Esophagus (tissue), 2 donors: ENCODE measurements at regions not wholly inside any gene's neighbourhood (a gene's known extent, or its start where the extent isn't known, plus 50 kb on each side); places are given as distances from the start of the nearest gene placed in this dataset.

ENCODE experiments used
- H3K27ac ChIP-seq, 2 donors: one replicate each; pipeline ENCODE4 v1.5.1; 2013; ENCODE audit warnings: low read depth in 2 of 2, mild to moderate bottlenecking in 2 of 2, inconsistent platforms in 1 of 2, low read length in 1 of 2, moderate library complexity in 1 of 2
- H3K27me3 ChIP-seq, 2 donors: one replicate each; pipeline ENCODE4 v1.6.1; 2013; ENCODE audit warnings: low read length in 2 of 2, control low read depth in 1 of 2, mild to moderate bottlenecking in 1 of 2; ENCODE audit not compliant: insufficient read depth in 2 of 2, control insufficient read depth in 1 of 2
- H3K36me3 ChIP-seq, 2 donors: one replicate each; pipeline ENCODE4 v1.6.1; 2013; ENCODE audit warnings: low read length in 1 of 2; ENCODE audit not compliant: control insufficient read depth in 2 of 2, insufficient read depth in 2 of 2
- H3K4me1 ChIP-seq, 2 donors: one replicate each; pipeline ENCODE4 v1.6.1; 2013; ENCODE audit warnings: low read length in 1 of 2; ENCODE audit not compliant: control insufficient read depth in 2 of 2, insufficient read depth in 2 of 2
- H3K4me3 ChIP-seq, 2 donors: one replicate each; pipeline ENCODE4 v1.5.1; 2013; ENCODE audit warnings: low read length in 2 of 2, mild to moderate bottlenecking in 2 of 2, low read depth in 1 of 2, moderate library complexity in 1 of 2
- H3K9me3 ChIP-seq, 2 donors: one replicate each; pipeline ENCODE4 v1.6.1; 2013; ENCODE audit warnings: mild to moderate bottlenecking in 2 of 2, low read depth in 1 of 2, low read length in 1 of 2, moderate library complexity in 1 of 2; ENCODE audit not compliant: control insufficient read depth in 2 of 2, insufficient read depth in 1 of 2
- WGBS, 2 donors: extraction: QIAGEN DNeasy Blood & Tissue Kit; methylation state at CpG; one replicate each; pipeline ENCODE4 v1.1.7; 2013; 5-methylcytosine and 5-hydroxymethylcytosine counted together
- donor health status: healthy with polysubstance abuse.
- donor health status: Bipolar disorder and iron deficiency.

- Histone ChIP-seq H3K9me3 (no peaks in the 10 kb centered on the region), H3K36me3 (no peaks in the 10 kb centered on the region), H3K4me1 (no peaks in the 10 kb centered on the region), H3K4me3 (no peak overlapping the region), H3K27me3 (no peaks in the 10 kb centered on the region), H3K27ac (no peak overlapping the region)
- 65 to 78% methylated on average over 4 of the region's 4 CpGs for WGBS, 2 donors
Observed at GRCh38 chr2:67210430-67210829, 186.7 kb upstream of the ETAA1 start.

GRCh38 chr2:67212203-67212602, 184.9 kb upstream of the ETAA1 start:
- H3K36me3 ChIP-seq, result no peaks in the 10 kb centered on the region
- no peaks in the 10 kb centered on the region for H3K4me1 ChIP-seq
- WGBS, 2 donors, result 56 to 66% methylated on average over 1 of the region's 1 CpG
- no peak overlapping the region for H3K4me3 ChIP-seq
- no peak overlapping the region for H3K27ac ChIP-seq
- H3K9me3 ChIP-seq, result no peaks in the 10 kb centered on the region
- H3K27me3 ChIP-seq, result no peaks in the 10 kb centered on the region

- no peak overlapping the region for H3K27ac ChIP-seq
- H3K9me3 ChIP-seq, result no peaks in the 10 kb centered on the region
- no peak overlapping the region for H3K4me3 ChIP-seq
- H3K36me3 ChIP-seq, result no peaks in the 10 kb centered on the region
- no peaks in the 10 kb centered on the region for H3K27me3 ChIP-seq
- 67 to 83% methylated on average over 8 of the region's 8 CpGs for WGBS, 2 donors
- H3K4me1 ChIP-seq, result no peaks in the 10 kb centered on the region
Observed at GRCh38 chr2:67213270-67213670, 183.9 kb upstream of the ETAA1 start.

GRCh38 chr2:67213677-67214402, 183.3 kb upstream of the ETAA1 start:
- Histone ChIP-seq H3K27me3 (no peaks in the 10 kb centered on the region), H3K9me3 (no peaks in the 10 kb centered on the region), H3K36me3 (no peaks in the 10 kb centered on the region), H3K4me1 (no peaks in the 10 kb centered on the region), H3K4me3 (no peak overlapping the region), H3K27ac (peak overlapping the region in 1 of 2 donors; percentile 7)
- 81 to 95% methylated on average over 2 of the region's 2 CpGs for WGBS, 2 donors

GRCh38 chr2:67214585-67215185, 182.4 kb upstream of the ETAA1 start:
- H3K27ac ChIP-seq, result peak overlapping the region in 1 of 2 donors; percentile 29
- no peaks in the 10 kb centered on the region for H3K9me3 ChIP-seq
- no peaks in the 10 kb centered on the region for H3K27me3 ChIP-seq
- H3K4me3 ChIP-seq, result no peak overlapping the region
- 73 to 92% methylated on average over 5 of the region's 5 CpGs for WGBS, 2 donors
- no peaks in the 10 kb centered on the region for H3K4me1 ChIP-seq
- H3K36me3 ChIP-seq, result no peaks in the 10 kb centered on the region

- H3K36me3 ChIP-seq, result no peaks in the 10 kb centered on the region
- 42 to 46% methylated on average over 16 of the region's 16 CpGs for WGBS, 2 donors
- H3K27ac ChIP-seq, result peak overlapping the region in 1 of 2 donors; percentile 16
- no peaks in the 10 kb centered on the region for H3K9me3 ChIP-seq
- no peaks in the 10 kb centered on the region for H3K27me3 ChIP-seq
- H3K4me1 ChIP-seq, result no peaks in the 10 kb centered on the region
- no peak overlapping the region for H3K4me3 ChIP-seq
Observed at GRCh38 chr2:67215214-67216055, 181.7 kb upstream of the ETAA1 start.

GRCh38 chr2:67216103-67216502, 181.0 kb upstream of the ETAA1 start:
- whole genome bisulfite sequencing, 2 donors, result 42% methylated on average over 4 of the region's 4 CpGs
- Histone ChIP-seq H3K27me3 (no peaks in the 10 kb centered on the region), H3K4me3 (no peak overlapping the region), H3K27ac (no peak overlapping the region), H3K9me3 (no peaks in the 10 kb centered on the region), H3K36me3 (no peaks in the 10 kb centered on the region), H3K4me1 (no peaks in the 10 kb centered on the region)

- no peaks in the 10 kb centered on the region for H3K27me3 ChIP-seq
- H3K27ac ChIP-seq, result no peak overlapping the region
- H3K4me1 ChIP-seq, result no peaks in the 10 kb centered on the region
- H3K4me3 ChIP-seq, result no peak overlapping the region
- no peaks in the 10 kb centered on the region for H3K9me3 ChIP-seq
- H3K36me3 ChIP-seq, result no peaks in the 10 kb centered on the region
- WGBS, 2 donors, result 79% methylated on average over 1 of the region's 1 CpG
Observed at GRCh38 chr2:67216881-67217280, 180.3 kb upstream of the ETAA1 start.

GRCh38 chr2:67217398-67217797, 179.7 kb upstream of the ETAA1 start:
- Histone ChIP-seq H3K9me3 (no peaks in the 10 kb centered on the region), H3K27me3 (no peaks in the 10 kb centered on the region), H3K36me3 (no peaks in the 10 kb centered on the region), H3K4me1 (no peaks in the 10 kb centered on the region), H3K4me3 (no peak overlapping the region), H3K27ac (no peak overlapping the region)
